H1 (cell line): ENCODE measurements at regions not wholly inside any gene's neighbourhood (a gene's known extent, or its start where the extent isn't known, plus 50 kb on each side); places are given as distances from the start of the nearest gene placed in this dataset.

ENCODE experiments used
- CTCF ChIA-PET: fragments of 300-600 bp; sonication (Branson Sonifier 250); formaldehyde crosslinking; loops from one replicate; lab custom pipeline; 2021; ENCODE audit not compliant: partially characterized antibody; lab: Charles Lee
- POLR2A ChIA-PET: fragments of 300-600 bp; sonication (Branson Sonifier 250); formaldehyde crosslinking; loops from one replicate; lab custom pipeline; 2021; ENCODE audit warnings: inconsistent platforms; ENCODE audit not compliant: partially characterized antibody; lab: Charles Lee
- DNase-seq, 2 experiments: peaks; one replicate each; pipeline versions ENCODE4 v3.0.0 to v3.0.0-alpha.2; 2010 to 2022; ENCODE audit warnings: low spot score in 2 of 2, low read depth in 1 of 2, mixed read lengths in 1 of 2
- FAIRE-seq: peaks from 2 replicates; lab custom pipeline; 2011; peaks lifted over from hg19 to GRCh38; lab: Jason Lieb, UNC
- H2AFZ ChIP-seq: 2 replicates; pipeline ENCODE4 v1.8.1; 2012; ENCODE audit warnings: low read length, inconsistent platforms
- H2AK5ac ChIP-seq: 2 replicates; pipeline ENCODE4 v1.6.1; 2013; ENCODE audit warnings: low read depth, low read length
- H2BK120ac ChIP-seq: replicated peaks from 2 replicates; pipeline ENCODE3; 2013; ENCODE audit warnings: low read depth, low read length, inconsistent platforms
- H2BK12ac ChIP-seq: 2 replicates; pipeline ENCODE4 v1.6.1; 2013; ENCODE audit warnings: low read depth, low read length
- H2BK15ac ChIP-seq: 2 replicates; pipeline ENCODE4 v1.6.1; 2013; ENCODE audit warnings: low read length
- H2BK20ac ChIP-seq: 2 replicates; pipeline ENCODE4 v1.6.1; 2013; ENCODE audit warnings: low read length
- H2BK5ac ChIP-seq: 2 replicates; pipeline ENCODE4 v1.6.1; 2013; ENCODE audit warnings: low read depth, low read length
- H3K14ac ChIP-seq: 2 replicates; pipeline ENCODE4 v1.6.1; 2013; ENCODE audit warnings: inconsistent platforms; ENCODE audit not compliant: insufficient read length
- H3K18ac ChIP-seq: 2 replicates; pipeline ENCODE4 v1.6.1; 2013; ENCODE audit warnings: low read length; ENCODE audit errors: extremely low read depth
- H3K23ac ChIP-seq: 2 replicates; pipeline ENCODE4 v1.6.1; 2013; ENCODE audit warnings: inconsistent platforms; ENCODE audit not compliant: insufficient read length
- H3K23me2 ChIP-seq: 2 replicates; pipeline ENCODE4 v1.6.1; 2013; ENCODE audit warnings: low read depth, low read length
- H3K27ac ChIP-seq: 2 replicates; pipeline ENCODE4 v1.6.1; 2011; ENCODE audit warnings: low read depth, low read length, inconsistent platforms
- H3K27me3 ChIP-seq, 4 experiments: replicated peaks in 1 of 4; 1 replicate in 1 of 4; 2 replicates in 3 of 4; pipeline versions ENCODE4 v1.6.1 to v1.8.1; 2011 to 2013; ENCODE audit warnings: low read length in 3 of 4, mild to moderate bottlenecking in 3 of 4, inconsistent platforms in 2 of 4, mixed read lengths in 2 of 4, moderate library complexity in 1 of 4; ENCODE audit not compliant: control insufficient read depth in 3 of 4, insufficient read depth in 3 of 4; ENCODE audit errors: extremely low read depth in 1 of 4
- H3K36me3 ChIP-seq, 4 experiments: 2 replicates each; pipeline versions ENCODE4 v1.6.1 to v1.8.1; 2011 to 2013; ENCODE audit warnings: mild to moderate bottlenecking in 4 of 4, low read length in 3 of 4, moderate library complexity in 2 of 4, control low read depth in 1 of 4, inconsistent platforms in 1 of 4; ENCODE audit not compliant: insufficient read depth in 4 of 4, control insufficient read depth in 2 of 4
- H3K4ac ChIP-seq: replicated peaks from 2 replicates; pipeline ENCODE3; 2013; ENCODE audit warnings: low read length, low read depth, mixed read lengths, inconsistent platforms; ENCODE audit not compliant: insufficient read length
- H3K4me1 ChIP-seq, 4 experiments: replicated peaks in 1 of 4; 1 replicate in 1 of 4; 2 replicates in 3 of 4; pipeline versions ENCODE4 v1.6.1 to v1.8.1; 2011 to 2013; ENCODE audit warnings: low read length in 3 of 4, inconsistent platforms in 2 of 4, mixed read lengths in 1 of 4; ENCODE audit not compliant: insufficient read depth in 4 of 4, control insufficient read depth in 3 of 4
- H3K4me2 ChIP-seq, 2 experiments: 2 replicates each; pipeline versions ENCODE4 v1.6.1 to v1.8.1; 2011 to 2013; ENCODE audit warnings: low read depth in 2 of 2, low read length in 2 of 2, control low read depth in 1 of 2, inconsistent platforms in 1 of 2, mild to moderate bottlenecking in 1 of 2; ENCODE audit not compliant: insufficient read depth in 1 of 2
- H3K4me3 ChIP-seq, 4 experiments: fragments of 200-600, 300-600 bp in 1 of 4; sonication (generic), shearing (Covaris generic), sonication (Bioruptor Twin) in 1 of 4; 2 replicates each; pipeline versions ENCODE4 v1.5.1 to v1.8.1; 2011 to 2016; ENCODE audit warnings: low read length in 4 of 4, low read depth in 3 of 4, control low read depth in 2 of 4, inconsistent platforms in 2 of 4, mild to moderate bottlenecking in 2 of 4, mixed read lengths in 1 of 4, moderate library complexity in 1 of 4; ENCODE audit not compliant: insufficient read depth in 2 of 4; ENCODE audit errors: extremely low read depth in 1 of 4
- H3K56ac ChIP-seq: replicated peaks from 2 replicates; pipeline ENCODE3; 2013; ENCODE audit warnings: low read depth, mild to moderate bottlenecking, mixed read lengths, low read length, inconsistent platforms; ENCODE audit not compliant: insufficient read length
- H3K79me1 ChIP-seq: 2 replicates; pipeline ENCODE4 v1.6.1; 2013; ENCODE audit warnings: low read depth, low read length, control low read depth
- H3K79me2 ChIP-seq, 2 experiments: 2 replicates each; pipeline versions ENCODE4 v1.6.1 to v1.8.1; 2012 to 2013; ENCODE audit warnings: low read length in 2 of 2, mild to moderate bottlenecking in 2 of 2, inconsistent platforms in 1 of 2; ENCODE audit not compliant: insufficient read depth in 2 of 2, control insufficient read depth in 1 of 2
- H3K9ac ChIP-seq, 4 experiments: replicated peaks in 1 of 4; 1 replicate in 1 of 4; 2 replicates in 3 of 4; pipeline versions ENCODE4 v1.6.1 to v1.8.1; 2011 to 2013; ENCODE audit warnings: low read depth in 3 of 4, low read length in 3 of 4, control low read depth in 2 of 4, mild to moderate bottlenecking in 2 of 4, moderate library complexity in 2 of 4, inconsistent platforms in 1 of 4; ENCODE audit errors: extremely low read depth in 1 of 4
- H3K9me3 ChIP-seq, 2 experiments: 2 replicates each; pipeline versions ENCODE4 v1.6.1 to v1.8.1; 2012 to 2013; ENCODE audit warnings: mild to moderate bottlenecking in 2 of 2, moderate library complexity in 2 of 2, control low read depth in 1 of 2, inconsistent platforms in 1 of 2, low read depth in 1 of 2, low read length in 1 of 2, mixed read lengths in 1 of 2; ENCODE audit not compliant: insufficient read depth in 2 of 2
- H4K20me1 ChIP-seq, 2 experiments: replicated peaks in 1 of 2; 2 replicates each; pipeline versions ENCODE3 to v1.8.1; 2011 to 2013; ENCODE audit warnings: inconsistent platforms in 2 of 2, low read length in 2 of 2, mild to moderate bottlenecking in 1 of 2; ENCODE audit not compliant: insufficient read depth in 2 of 2, control insufficient read depth in 1 of 2
- H4K5ac ChIP-seq: 2 replicates; pipeline ENCODE4 v1.6.1; 2013; ENCODE audit warnings: low read length, low read depth, mixed read lengths, inconsistent platforms; ENCODE audit not compliant: insufficient read length
- H4K8ac ChIP-seq: 2 replicates; pipeline ENCODE4 v1.8.0; 2013; ENCODE audit warnings: mild to moderate bottlenecking, moderate library complexity, low read length, inconsistent platforms; ENCODE audit not compliant: insufficient read depth; ENCODE audit errors: extremely low read depth
- H4K91ac ChIP-seq: replicated peaks from 2 replicates; pipeline ENCODE3; 2013; ENCODE audit warnings: low read length, mixed read lengths, inconsistent platforms; ENCODE audit not compliant: insufficient read length
- ASH2L ChIP-seq: fragments of 200-600, 300-600 bp; sonication (generic); IDR thresholded peaks from one replicate; pipeline ENCODE4 v1.7.1; 2017; ENCODE audit warnings: low read length
- BRCA1 ChIP-seq: IDR thresholded peaks from 2 replicates; pipeline ENCODE4 v1.6.1; 2012; ENCODE audit warnings: low read depth, low read length, improper control_type of control experiment
- CHD2 ChIP-seq: IDR thresholded peaks from 2 replicates; pipeline ENCODE4 v1.6.1; 2012; ENCODE audit warnings: low read length, improper control_type of control experiment
- GABPA ChIP-seq: IDR thresholded peaks from 2 replicates; pipeline ENCODE4 v1.6.1; 2011; ENCODE audit warnings: mild to moderate bottlenecking, low read length, moderate library complexity, borderline replicate concordance; ENCODE audit not compliant: insufficient read depth
- HDAC2 ChIP-seq, 2 experiments: fragments of 300-600 bp in 1 of 2; sonication (generic) in 1 of 2; IDR thresholded peaks; 2 replicates each; pipeline ENCODE4 v1.6.1; 2011 to 2012; ENCODE audit warnings: low read depth in 2 of 2, low read length in 2 of 2, mild to moderate bottlenecking in 2 of 2, moderate library complexity in 2 of 2, borderline replicate concordance in 1 of 2, inconsistent platforms in 1 of 2
- KDM1A ChIP-seq: fragments of 200-600, 300-600 bp; sonication (generic); IDR thresholded peaks from 2 replicates; pipeline ENCODE4 v1.7.1; 2016; ENCODE audit warnings: mild to moderate bottlenecking, low read length, borderline replicate concordance
- KDM4A ChIP-seq: IDR thresholded peaks from one replicate; pipeline ENCODE4 v1.7.1; 2012; ENCODE audit warnings: low read depth, mild to moderate bottlenecking, moderate library complexity, low read length, inconsistent platforms; ENCODE audit not compliant: severe bottlenecking
- POU5F1 ChIP-seq: IDR thresholded peaks from 2 replicates; pipeline ENCODE4 v1.6.1; 2011; ENCODE audit warnings: low read depth, mild to moderate bottlenecking, low read length, moderate library complexity
- RFX5 ChIP-seq: IDR thresholded peaks from 2 replicates; pipeline ENCODE4 v1.6.1; 2011; ENCODE audit warnings: low read depth, low read length, improper control_type of control experiment, borderline replicate concordance
- SAP30 ChIP-seq: fragments of 300-600 bp; sonication (generic); IDR thresholded peaks from 2 replicates; pipeline ENCODE4 v1.7.1; 2012; ENCODE audit warnings: low read length, moderate library complexity, mild to moderate bottlenecking, inconsistent platforms; ENCODE audit not compliant: insufficient read depth, insufficient replicate concordance
- SRF ChIP-seq: IDR thresholded peaks from 2 replicates; pipeline ENCODE4 v1.6.1; 2011; ENCODE audit warnings: mild to moderate bottlenecking, low read depth, low read length, moderate library complexity
- WGBS, 2 experiments: shearing (Covaris generic) in 1 of 2; methylation state at CpG; one replicate each; pipeline versions ENCODE4 v1.1.6 to v1.1.7; 2013 to 2015; ENCODE audit warnings: low lambda C conversion rate in 2 of 2, mixed read lengths in 2 of 2, inconsistent platforms in 1 of 2, low coverage in 1 of 2, missing lambda C conversion rate in 1 of 2; ENCODE audit not compliant: insufficient replicate concordance in 2 of 2, insufficient coverage in 1 of 2, insufficient read length in 1 of 2; ENCODE audit errors: extremely low coverage in 1 of 2, missing lambda C conversion rate in 1 of 2; 5-methylcytosine and 5-hydroxymethylcytosine counted together

DNA sequence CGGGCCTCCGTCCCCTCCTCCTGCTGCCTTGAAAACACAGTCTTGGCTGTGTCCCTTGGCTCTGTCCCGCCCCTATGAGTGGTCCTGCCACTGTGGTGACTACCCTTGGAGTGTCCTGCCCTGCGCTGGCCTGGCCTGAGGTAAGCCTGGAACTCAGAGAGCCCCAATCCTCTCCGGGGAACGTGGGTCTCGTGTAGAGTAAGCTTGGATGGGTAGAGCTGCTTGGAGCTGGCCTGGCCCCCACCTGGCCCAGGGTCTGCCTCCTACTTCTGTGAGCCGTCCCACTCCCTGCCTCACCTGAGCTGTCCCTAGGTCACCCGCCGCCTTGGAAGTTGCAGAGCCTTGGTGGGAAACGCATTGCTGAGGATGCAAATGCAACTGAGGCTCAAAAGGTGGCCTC is 347.1 kb downstream of the CTTN start:
- H3K4me3 ChIP-seq: no peak overlapping the region
- H4K91ac ChIP-seq: peak overlapping the region; percentile 15
- DNase-seq (no peak), FAIRE-seq (no peak)
- H2AFZ ChIP-seq: no peak overlapping the region
- H3K79me1 ChIP-seq: peaks cover 8% of the 10 kb centered on the region
- H3K4me1 ChIP-seq: peaks cover 10 to 27% (median 18%) of the 10 kb centered on the region in 4 experiments
- no peak overlapping the region for H3K27ac ChIP-seq
- H2BK15ac ChIP-seq: no peak overlapping the region
- H3K23me2 ChIP-seq: peaks cover 4% of the 10 kb centered on the region; the same call in 1 of the 2 replicates
- no peaks in the 10 kb centered on the region for H3K79me2 ChIP-seq
- H3K14ac ChIP-seq: no peak overlapping the region
- H3K56ac ChIP-seq: no peak overlapping the region
- no peak overlapping the region for H4K5ac ChIP-seq
- no peak overlapping the region for H3K4ac ChIP-seq
- H3K9ac ChIP-seq: no peak overlapping the region
- TF ChIP-seq CHD2 (no peak), SAP30 (no peak), ASH2L (no peak), KDM4A (no peak), RFX5 (no peak), BRCA1 (no peak), KDM1A (no peak), SRF (no peak), GABPA (no peak), HDAC2 (IDR thresholded peaks at IDR 0.05; ENCODE audit: borderline replicate concordance in 1 of 2, low read depth in 2 of 2, low read length in 2 of 2) (no peak), POU5F1 (no peak)
- POLR2A ChIA-PET: no interaction called here
- H2AK5ac ChIP-seq: no peak overlapping the region
- CTCF ChIA-PET: interaction anchor here (3.2 kb wide), 1 partner anchor 11 kb away, joined by 19 read pairs; no protein-coding TSS in a partner anchor
- no peak overlapping the region for H3K23ac ChIP-seq
- H2BK120ac ChIP-seq: no peak overlapping the region
- peaks cover 0 to 3% of the 10 kb centered on the region in 2 experiments for H4K20me1 ChIP-seq
- no peaks in the 10 kb centered on the region for H3K36me3 ChIP-seq
- 77% methylated on average over 11 of the region's 11 CpGs; no CpG with 5 or more reads in 1 of the 2 experiments for WGBS, 2 experiments
- no peak overlapping the region for H2BK5ac ChIP-seq
- no peak overlapping the region for H2BK20ac ChIP-seq
- no peak overlapping the region for H4K8ac ChIP-seq
- H3K18ac ChIP-seq: no peak overlapping the region
- H3K27me3 ChIP-seq: no peaks in the 10 kb centered on the region
- no peak overlapping the region for H3K4me2 ChIP-seq
- 0 out of 2 replicates have a peak overlapping the region, but pooled peaks have one; percentile 60 for H2BK12ac ChIP-seq
- H3K9me3 ChIP-seq: peaks cover 3 to 6% of the 10 kb centered on the region in 2 experiments
